Lower leg skin (tissue), 3 donors: ENCODE measurements at regions not wholly inside any gene's neighbourhood (a gene's known extent, or its start where the extent isn't known, plus 50 kb on each side); places are given as distances from the start of the nearest gene placed in this dataset.

ENCODE experiments used
- POLR2A ChIP-seq, 2 donors: fragments of 450-650 bp; IDR thresholded peaks; one replicate each; pipeline ENCODE4 v1.6.1; 2016 to 2017; ENCODE audit warnings: antibody characterized with exemption in 2 of 2, mild to moderate bottlenecking in 1 of 2, moderate library complexity in 1 of 2
- TF ChIP-seq, protein P1 (sequence below), 3 donors: fragments of 450-650 bp; IDR thresholded peaks; one replicate each; pipeline ENCODE4 v1.5.1; 2016; ENCODE audit warnings: antibody characterized with exemption in 3 of 3, mild to moderate bottlenecking in 3 of 3, moderate library complexity in 2 of 3

DNA sequence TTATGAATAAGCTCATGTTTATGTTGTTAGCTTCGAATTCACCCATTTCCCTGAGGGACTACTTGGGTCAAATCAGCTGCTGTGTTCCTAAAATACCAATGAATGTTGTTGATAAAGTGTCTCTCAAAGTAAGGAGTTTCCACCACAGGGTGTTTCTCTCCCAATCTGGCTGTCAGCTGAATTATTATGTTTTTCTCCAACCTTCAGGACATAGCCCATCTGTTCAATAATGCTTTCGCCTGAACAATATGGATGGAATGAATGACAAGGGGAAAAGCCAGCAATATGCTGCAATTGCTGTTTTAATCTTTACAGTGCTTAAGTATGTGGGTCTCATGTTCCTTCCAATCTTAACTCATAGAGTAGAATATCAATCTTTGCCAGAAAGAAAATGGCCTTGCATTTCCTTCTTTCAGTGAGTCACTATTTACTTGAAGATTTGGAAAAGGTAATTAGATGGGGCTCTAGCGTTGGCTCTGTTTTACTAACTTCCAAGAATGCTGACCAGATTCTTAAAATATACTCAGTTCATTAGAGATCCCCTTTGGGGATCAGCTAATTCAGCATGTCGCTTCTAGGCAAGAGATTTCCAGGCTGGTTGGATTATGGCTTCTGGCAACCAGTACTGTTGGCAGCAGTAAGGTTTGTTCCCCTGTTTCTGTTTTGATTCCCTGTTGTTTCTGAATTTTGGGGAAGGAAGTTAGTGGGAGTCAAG is 410.5 kb downstream of the PPP3CA start:
- TF ChIP-seq, protein P1, sequence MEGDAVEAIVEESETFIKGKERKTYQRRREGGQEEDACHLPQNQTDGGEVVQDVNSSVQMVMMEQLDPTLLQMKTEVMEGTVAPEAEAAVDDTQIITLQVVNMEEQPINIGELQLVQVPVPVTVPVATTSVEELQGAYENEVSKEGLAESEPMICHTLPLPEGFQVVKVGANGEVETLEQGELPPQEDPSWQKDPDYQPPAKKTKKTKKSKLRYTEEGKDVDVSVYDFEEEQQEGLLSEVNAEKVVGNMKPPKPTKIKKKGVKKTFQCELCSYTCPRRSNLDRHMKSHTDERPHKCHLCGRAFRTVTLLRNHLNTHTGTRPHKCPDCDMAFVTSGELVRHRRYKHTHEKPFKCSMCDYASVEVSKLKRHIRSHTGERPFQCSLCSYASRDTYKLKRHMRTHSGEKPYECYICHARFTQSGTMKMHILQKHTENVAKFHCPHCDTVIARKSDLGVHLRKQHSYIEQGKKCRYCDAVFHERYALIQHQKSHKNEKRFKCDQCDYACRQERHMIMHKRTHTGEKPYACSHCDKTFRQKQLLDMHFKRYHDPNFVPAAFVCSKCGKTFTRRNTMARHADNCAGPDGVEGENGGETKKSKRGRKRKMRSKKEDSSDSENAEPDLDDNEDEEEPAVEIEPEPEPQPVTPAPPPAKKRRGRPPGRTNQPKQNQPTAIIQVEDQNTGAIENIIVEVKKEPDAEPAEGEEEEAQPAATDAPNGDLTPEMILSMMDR (IDR thresholded peaks at IDR 0.05), result no peak
- no peak for TF ChIP-seq POLR2A (IDR thresholded peaks at IDR 0.05)
